ENCODE measurements at regions not wholly inside any gene's neighbourhood (a gene's known extent, or its start where the extent isn't known, plus 50 kb on each side); places are given as distances from the start of the nearest gene placed in this dataset.
A peak's percentile ranks its signal among the peaks of the same experiment; 100 is the strongest.

DNA sequence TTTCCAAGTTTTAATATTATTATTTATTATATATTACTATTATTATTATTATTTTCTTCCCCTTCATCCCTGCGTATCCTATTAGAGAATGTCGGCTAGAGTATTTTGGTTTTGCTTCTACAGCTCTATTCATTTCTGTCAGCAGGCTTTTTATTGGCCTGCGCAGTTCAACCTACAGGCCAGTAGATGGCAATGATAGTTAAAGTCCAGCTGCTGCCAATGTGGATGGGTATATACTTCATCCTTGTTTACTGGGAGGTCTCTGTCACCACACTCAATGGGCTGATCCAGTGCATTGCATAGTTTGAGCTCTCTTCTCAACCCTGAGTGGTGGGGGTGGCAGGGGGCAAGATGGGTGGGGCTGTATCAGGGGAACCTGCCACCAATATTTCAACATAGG is 799.8 kb downstream of the NSUN3 start:
- Histone ChIP-seq H3K9ac (ENCODE audit: insufficient read depth in 1 of 2, low read length in 2 of 2) (no peak overlapping the region), H3K4me3 (no peak overlapping the region), H3K36me3 (ENCODE audit: control insufficient read depth in 4 of 4, insufficient read depth in 4 of 4, low read length in 4 of 4) (no peaks in the 10 kb centered on the region), H3K27me3 (ENCODE audit: control insufficient read depth in 3 of 3, insufficient read depth in 3 of 3, low read length in 2 of 3) (no peaks in the 10 kb centered on the region), H3K4me1 (ENCODE audit: control insufficient read depth in 5 of 5, insufficient read depth in 5 of 5, low read length in 5 of 5) (no peaks in the 10 kb centered on the region), H3K9me3 (ENCODE audit: control insufficient read depth in 4 of 4, insufficient read depth in 3 of 4, low read length in 3 of 4) (peaks cover 0 to 18% (median 9%) of the 10 kb centered on the region in 4 donors), H3K27ac (ENCODE audit: low read depth in 1 of 2, low read length in 1 of 2) (no peak overlapping the region)
- ATAC-seq (ENCODE audit: insufficient read depth, low FRiP score) (no peak), DNase-seq (peak in 1 of 3 donors; percentile 5)
- 30 to 63% methylated on average over 3 of the region's 3 CpGs for WGBS, 2 donors
- TF ChIP-seq, protein P1, sequence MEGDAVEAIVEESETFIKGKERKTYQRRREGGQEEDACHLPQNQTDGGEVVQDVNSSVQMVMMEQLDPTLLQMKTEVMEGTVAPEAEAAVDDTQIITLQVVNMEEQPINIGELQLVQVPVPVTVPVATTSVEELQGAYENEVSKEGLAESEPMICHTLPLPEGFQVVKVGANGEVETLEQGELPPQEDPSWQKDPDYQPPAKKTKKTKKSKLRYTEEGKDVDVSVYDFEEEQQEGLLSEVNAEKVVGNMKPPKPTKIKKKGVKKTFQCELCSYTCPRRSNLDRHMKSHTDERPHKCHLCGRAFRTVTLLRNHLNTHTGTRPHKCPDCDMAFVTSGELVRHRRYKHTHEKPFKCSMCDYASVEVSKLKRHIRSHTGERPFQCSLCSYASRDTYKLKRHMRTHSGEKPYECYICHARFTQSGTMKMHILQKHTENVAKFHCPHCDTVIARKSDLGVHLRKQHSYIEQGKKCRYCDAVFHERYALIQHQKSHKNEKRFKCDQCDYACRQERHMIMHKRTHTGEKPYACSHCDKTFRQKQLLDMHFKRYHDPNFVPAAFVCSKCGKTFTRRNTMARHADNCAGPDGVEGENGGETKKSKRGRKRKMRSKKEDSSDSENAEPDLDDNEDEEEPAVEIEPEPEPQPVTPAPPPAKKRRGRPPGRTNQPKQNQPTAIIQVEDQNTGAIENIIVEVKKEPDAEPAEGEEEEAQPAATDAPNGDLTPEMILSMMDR (IDR thresholded peaks at IDR 0.05; ENCODE audit: control extremely low read depth, extremely low read depth): no peak

DNA sequence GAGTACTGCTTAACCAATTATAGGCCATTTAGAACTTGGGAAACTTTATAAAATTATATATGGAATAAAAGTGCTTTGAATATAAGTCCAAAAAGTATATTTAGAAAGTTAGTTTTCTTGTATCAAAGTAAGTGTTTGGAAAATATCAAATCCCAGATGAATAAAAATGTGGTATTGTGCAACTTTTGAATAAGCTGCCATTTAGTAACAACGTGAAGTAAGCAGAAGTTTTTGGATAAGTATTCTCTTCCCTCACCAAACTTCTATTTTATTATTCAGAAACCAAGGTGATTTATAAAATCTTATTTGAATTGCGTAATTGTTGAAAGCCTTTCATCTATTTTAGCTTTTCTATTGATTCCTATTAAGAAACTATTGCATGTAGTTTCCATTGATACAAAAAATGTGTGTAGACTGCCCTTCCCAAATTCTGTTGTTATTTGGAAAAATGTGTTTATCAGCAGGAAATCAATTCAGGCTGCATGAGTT is 806.2 kb downstream of the NSUN3 start:
- no peaks in the 10 kb centered on the region for H3K36me3 ChIP-seq (ENCODE audit: control insufficient read depth in 4 of 4, insufficient read depth in 4 of 4, low read length in 4 of 4)
- TF ChIP-seq, protein P1 (IDR thresholded peaks at IDR 0.05; ENCODE audit: control extremely low read depth, extremely low read depth): no peak
- ATAC-seq (ENCODE audit: insufficient read depth, low FRiP score) (no peak), DNase-seq (no peak)
- no peak overlapping the region for H3K27ac ChIP-seq (ENCODE audit: low read depth in 1 of 2, low read length in 1 of 2)
- no peak overlapping the region for H3K4me3 ChIP-seq
- WGBS, 2 donors: 42 to 56% methylated on average over 2 of the region's 2 CpGs
- H3K9ac ChIP-seq (ENCODE audit: insufficient read depth in 1 of 2, low read length in 2 of 2): no peak overlapping the region
- H3K9me3 ChIP-seq (ENCODE audit: control insufficient read depth in 4 of 4, insufficient read depth in 3 of 4, low read length in 3 of 4): peaks cover 0 to 13% (median 3%) of the 10 kb centered on the region in 4 donors
- H3K27me3 ChIP-seq (ENCODE audit: control insufficient read depth in 3 of 3, insufficient read depth in 3 of 3, low read length in 2 of 3): no peaks in the 10 kb centered on the region
- H3K4me1 ChIP-seq (ENCODE audit: control insufficient read depth in 5 of 5, insufficient read depth in 5 of 5, low read length in 5 of 5): no peaks in the 10 kb centered on the region

DNA sequence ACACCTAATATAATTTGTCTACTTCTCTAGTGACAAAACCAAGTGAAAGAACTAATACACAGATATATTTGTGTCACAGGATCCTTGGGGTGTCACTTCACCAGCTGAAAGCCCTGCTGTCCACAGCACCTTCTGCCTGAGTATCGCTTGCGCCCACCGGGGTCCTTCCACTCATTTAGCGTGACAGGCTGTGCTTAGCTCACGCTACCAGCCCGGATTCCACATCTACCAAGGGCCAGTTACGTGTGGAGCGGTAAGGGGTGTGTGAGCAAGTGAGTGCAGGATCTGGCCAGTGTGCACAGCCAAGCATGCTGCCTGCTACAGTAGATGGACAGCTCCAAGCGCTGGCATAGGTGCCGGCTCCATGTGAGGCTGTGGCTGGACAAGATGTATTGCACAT is 810.9 kb downstream of the NSUN3 start:
- Histone ChIP-seq H3K27ac (ENCODE audit: low read depth in 1 of 2, low read length in 1 of 2) (no peak overlapping the region), H3K9ac (ENCODE audit: insufficient read depth in 1 of 2, low read length in 2 of 2) (no peak overlapping the region), H3K4me3 (no peak overlapping the region), H3K9me3 (ENCODE audit: control insufficient read depth in 4 of 4, insufficient read depth in 3 of 4, low read length in 3 of 4) (peaks cover 0 to 14% (median 0%) of the 10 kb centered on the region in 4 donors), H3K27me3 (ENCODE audit: control insufficient read depth in 3 of 3, insufficient read depth in 3 of 3, low read length in 2 of 3) (no peaks in the 10 kb centered on the region), H3K36me3 (ENCODE audit: control insufficient read depth in 4 of 4, insufficient read depth in 4 of 4, low read length in 4 of 4) (no peaks in the 10 kb centered on the region), H3K4me1 (ENCODE audit: control insufficient read depth in 5 of 5, insufficient read depth in 5 of 5, low read length in 5 of 5) (no peaks in the 10 kb centered on the region)
- DNase-seq (no peak), ATAC-seq (ENCODE audit: insufficient read depth, low FRiP score) (no peak)
- WGBS, 2 donors: 94% methylated on average over 10 of the region's 10 CpGs
- TF ChIP-seq, protein P1 (IDR thresholded peaks at IDR 0.05; ENCODE audit: control extremely low read depth, extremely low read depth): no peak

DNA sequence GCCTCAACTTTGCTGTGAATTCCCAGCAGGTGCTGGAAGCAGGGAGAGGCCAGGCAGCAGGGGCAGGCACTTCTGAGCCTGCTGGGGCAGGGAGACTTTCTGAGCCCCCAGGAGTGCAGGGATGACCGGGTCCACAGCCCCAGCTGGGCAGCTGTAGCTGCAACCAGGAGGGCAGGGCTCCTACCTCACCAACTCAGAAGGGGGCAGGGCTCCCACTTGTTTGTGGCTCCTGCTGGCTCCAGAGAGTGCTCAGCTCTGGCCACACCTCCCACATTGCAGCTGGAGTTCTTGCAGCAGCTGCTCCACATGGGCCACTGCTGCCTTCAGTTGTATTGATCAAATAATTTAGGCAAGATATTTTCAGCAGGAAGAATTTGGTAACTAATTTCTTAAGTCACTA is 812.3 kb downstream of the NSUN3 start:
- Histone ChIP-seq H3K4me1 (ENCODE audit: control insufficient read depth in 5 of 5, insufficient read depth in 5 of 5, low read length in 5 of 5) (no peaks in the 10 kb centered on the region), H3K4me3 (no peak overlapping the region), H3K27me3 (ENCODE audit: control insufficient read depth in 3 of 3, insufficient read depth in 3 of 3, low read length in 2 of 3) (no peaks in the 10 kb centered on the region), H3K9ac (ENCODE audit: insufficient read depth in 1 of 2, low read length in 2 of 2) (no peak overlapping the region), H3K27ac (ENCODE audit: low read depth in 1 of 2, low read length in 1 of 2) (no peak overlapping the region), H3K36me3 (ENCODE audit: control insufficient read depth in 4 of 4, insufficient read depth in 4 of 4, low read length in 4 of 4) (no peaks in the 10 kb centered on the region), H3K9me3 (ENCODE audit: control insufficient read depth in 4 of 4, insufficient read depth in 3 of 4, low read length in 3 of 4) (peaks cover 0 to 14% (median 0%) of the 10 kb centered on the region in 4 donors)
- DNase-seq (no peak), ATAC-seq (ENCODE audit: insufficient read depth, low FRiP score) (no peak)
- 89 to 92% methylated on average over 1 of the region's 1 CpG for WGBS, 2 donors
- TF ChIP-seq, protein P1 (IDR thresholded peaks at IDR 0.05; ENCODE audit: control extremely low read depth, extremely low read depth): no peak
